ENCODE measurements at regions not wholly inside any gene's neighbourhood (a gene's known extent, or its start where the extent isn't known, plus 50 kb on each side); places are given as distances from the start of the nearest gene placed in this dataset.

- TF ChIP-seq, protein P1, sequence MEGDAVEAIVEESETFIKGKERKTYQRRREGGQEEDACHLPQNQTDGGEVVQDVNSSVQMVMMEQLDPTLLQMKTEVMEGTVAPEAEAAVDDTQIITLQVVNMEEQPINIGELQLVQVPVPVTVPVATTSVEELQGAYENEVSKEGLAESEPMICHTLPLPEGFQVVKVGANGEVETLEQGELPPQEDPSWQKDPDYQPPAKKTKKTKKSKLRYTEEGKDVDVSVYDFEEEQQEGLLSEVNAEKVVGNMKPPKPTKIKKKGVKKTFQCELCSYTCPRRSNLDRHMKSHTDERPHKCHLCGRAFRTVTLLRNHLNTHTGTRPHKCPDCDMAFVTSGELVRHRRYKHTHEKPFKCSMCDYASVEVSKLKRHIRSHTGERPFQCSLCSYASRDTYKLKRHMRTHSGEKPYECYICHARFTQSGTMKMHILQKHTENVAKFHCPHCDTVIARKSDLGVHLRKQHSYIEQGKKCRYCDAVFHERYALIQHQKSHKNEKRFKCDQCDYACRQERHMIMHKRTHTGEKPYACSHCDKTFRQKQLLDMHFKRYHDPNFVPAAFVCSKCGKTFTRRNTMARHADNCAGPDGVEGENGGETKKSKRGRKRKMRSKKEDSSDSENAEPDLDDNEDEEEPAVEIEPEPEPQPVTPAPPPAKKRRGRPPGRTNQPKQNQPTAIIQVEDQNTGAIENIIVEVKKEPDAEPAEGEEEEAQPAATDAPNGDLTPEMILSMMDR (conservative IDR thresholded peaks at IDR 0.05; ENCODE audit: low read depth, low read length) = no peak
- TF ChIP-seq EZH2 (IDR thresholded peaks at IDR 0.05; ENCODE audit: borderline replicate concordance, low read depth, low read length, poor library complexity, severe bottlenecking) = no peak
Measured at GRCh38 chr1:101330427-101331130, 93.8 kb downstream of the S1PR1 start.
